HepG2 (cell line): ENCODE measurements at regions not wholly inside any gene's neighbourhood (a gene's known extent, or its start where the extent isn't known, plus 50 kb on each side); places are given as distances from the start of the nearest gene placed in this dataset.

Experiments
- ATAC-seq: fragments of 200-7000 bp; cut with Tn5 transposase; 3 replicates; pipeline ENCODE4 v1.9.1; 2020; ENCODE audit warnings: mild to moderate bottlenecking, moderate library complexity
- BruUV-seq: library from RNA; stranded (reverse); fragments of 400-500 nt; replicated peaks from 2 replicates; lab custom pipeline; 2021; lab: Mats Ljungman, UMichigan
- CTCF ChIA-PET: fragments of 300-600 bp; formaldehyde crosslinking; extraction: SDS; loops from one replicate; lab custom pipeline; 2021; ENCODE audit warnings: low total read pairs, inconsistent platforms, low intra/inter-chr PET ratio; lab: Yijun Ruan, JAX
- POLR2A ChIA-PET: fragments of 350-600 bp; sonication (Branson Sonifier 250); formaldehyde crosslinking; loops from one replicate; lab custom pipeline; 2020; ENCODE audit warnings: antibody characterized with exemption, inconsistent platforms; lab: Yijun Ruan, JAX
- DNase-seq: peaks from one replicate; pipeline ENCODE4 v3.0.0-alpha.2; 2015; ENCODE audit warnings: low spot score
- FAIRE-seq: peaks from 3 replicates; lab custom pipeline; 2011; peaks lifted over from hg19 to GRCh38; lab: Jason Lieb, UNC
- H2AFZ ChIP-seq: one replicate; pipeline ENCODE4 v1.6.1; 2011; ENCODE audit warnings: low read length, inconsistent platforms
- H3K27ac ChIP-seq: fragments of 300-600 bp; 3 replicates; pipeline ENCODE4 v1.8.0; 2011; ENCODE audit warnings: mixed run types, mild to moderate bottlenecking, mixed read lengths, low read length, inconsistent platforms; ENCODE audit not compliant: insufficient read depth; ENCODE audit errors: extremely low read length
- H3K27me3 ChIP-seq, 2 experiments: fragments of 200-600 bp in 1 of 2; 2 replicates in 1 of 2; 3 replicates in 1 of 2; pipeline versions ENCODE4 v1.6.0 to v1.8.0; 2011; ENCODE audit warnings: low read length in 2 of 2, mild to moderate bottlenecking in 2 of 2, moderate library complexity in 2 of 2, inconsistent platforms in 1 of 2; ENCODE audit not compliant: insufficient read depth in 2 of 2, control insufficient read depth in 1 of 2
- H3K36me3 ChIP-seq, 2 experiments: fragments of 200-600 bp in 1 of 2; replicated peaks in 1 of 2; 2 replicates in 1 of 2; 3 replicates in 1 of 2; pipeline versions ENCODE4 v1.5.1 to v1.8.0; 2011; ENCODE audit warnings: low read length in 2 of 2, inconsistent platforms in 1 of 2; ENCODE audit not compliant: insufficient read depth in 2 of 2, control insufficient read depth in 1 of 2
- H3K4me1 ChIP-seq: 2 replicates; pipeline ENCODE4 v1.5.1; 2012; ENCODE audit warnings: low read length, inconsistent platforms; ENCODE audit not compliant: insufficient read depth
- H3K4me2 ChIP-seq: 2 replicates; pipeline ENCODE4 v1.6.0; 2011; ENCODE audit warnings: low read depth, low read length, inconsistent platforms
- H3K4me3 ChIP-seq, 3 experiments: fragments of 200-600 bp in 1 of 3; sonication (generic), shearing (Covaris generic) in 1 of 3; replicated peaks in 1 of 3; 2 replicates each; pipeline ENCODE4 v1.5.1; 2011 to 2016; ENCODE audit warnings: low read length in 3 of 3, inconsistent platforms in 2 of 3, low read depth in 2 of 3, mild to moderate bottlenecking in 2 of 3, control low read depth in 1 of 3, mixed read lengths in 1 of 3; ENCODE audit not compliant: insufficient read depth in 1 of 3
- H3K79me2 ChIP-seq: one replicate; pipeline ENCODE4 v1.6.1; 2011; ENCODE audit warnings: low read length, inconsistent platforms; ENCODE audit not compliant: insufficient read depth
- H3K9ac ChIP-seq: 2 replicates; pipeline ENCODE4 v1.6.0; 2011; ENCODE audit warnings: mild to moderate bottlenecking, low read depth, low read length, inconsistent platforms; ENCODE audit not compliant: insufficient read depth
- H3K9me3 ChIP-seq: 2 replicates; pipeline ENCODE4 v1.5.1; 2012; ENCODE audit warnings: mild to moderate bottlenecking, low read length
- H4K20me1 ChIP-seq: 2 replicates; pipeline ENCODE4 v1.6.0; 2011; ENCODE audit warnings: inconsistent platforms, mild to moderate bottlenecking, low read length, moderate library complexity; ENCODE audit not compliant: insufficient read depth
- FOSL2 ChIP-seq: sonication (generic); formaldehyde crosslinking; IDR thresholded peaks from 2 replicates; pipeline ENCODE4 v1.4.0; 2020; ENCODE audit warnings: missing genetic modification reagents
- GTF3A ChIP-seq: sonication (generic); formaldehyde crosslinking; conservative IDR thresholded peaks from 2 replicates; pipeline ENCODE4 v1.4.0; 2020; ENCODE audit warnings: mild to moderate bottlenecking, missing genetic modification reagents
- HINFP ChIP-seq: sonication (generic); formaldehyde crosslinking; IDR thresholded peaks from 2 replicates; pipeline ENCODE4 v1.4.0; 2020; ENCODE audit warnings: low read depth, mild to moderate bottlenecking, missing genetic modification reagents
- HNRNPUL1 ChIP-seq: fragments of 200-400 bp; formaldehyde crosslinking; IDR thresholded peaks from 2 replicates; pipeline ENCODE4 v1.6.1; 2017; ENCODE audit warnings: low read depth, mild to moderate bottlenecking, low read length, moderate library complexity
- IRF1 ChIP-seq: sonication (generic); formaldehyde crosslinking; IDR thresholded peaks from 2 replicates; pipeline ENCODE4 v1.4.0; 2020; ENCODE audit warnings: low read depth, mild to moderate bottlenecking, missing genetic modification reagents
- MAFG ChIP-seq: sonication (generic); formaldehyde crosslinking; IDR thresholded peaks from 2 replicates; pipeline ENCODE4 v1.5.1; 2020; ENCODE audit warnings: mild to moderate bottlenecking, missing genetic modification reagents
- SMAD3 ChIP-seq: sonication (generic); formaldehyde crosslinking; IDR thresholded peaks from 2 replicates; pipeline ENCODE4 v1.4.0; 2020; ENCODE audit warnings: missing genetic modification reagents
- ZFP36L2 ChIP-seq: sonication (generic); formaldehyde crosslinking; IDR thresholded peaks from 2 replicates; pipeline ENCODE4 v1.4.0; 2020; ENCODE audit warnings: missing genetic modification reagents
- ZNF12 ChIP-seq: sonication (generic); formaldehyde crosslinking; IDR thresholded peaks from 2 replicates; pipeline ENCODE4 v1.5.0; 2020; ENCODE audit warnings: missing genetic modification reagents
- ZNF576 ChIP-seq: sonication (generic); formaldehyde crosslinking; IDR thresholded peaks from 2 replicates; pipeline ENCODE4 v1.4.0; 2020; ENCODE audit warnings: mild to moderate bottlenecking, missing genetic modification reagents
- ZZZ3 ChIP-seq: sonication (generic); formaldehyde crosslinking; IDR thresholded peaks from 2 replicates; pipeline ENCODE4 v1.4.0; 2020; ENCODE audit warnings: missing genetic modification reagents, mild to moderate bottlenecking, borderline replicate concordance
- WGBS: methylation state at CpG from one replicate; pipeline ENCODE4 v1.1.6; 2017; ENCODE audit warnings: low lambda C conversion rate; 5-methylcytosine and 5-hydroxymethylcytosine counted together
- in situ Hi-C: cut with HindIII; loops from 2 replicates; pipeline ENCODE4 v1.10.0; 2017; ENCODE audit warnings: low pct_unique_long_range_greater_than_20kb; ENCODE audit not compliant: extremely low pct_ligation_motif_present
- intact Hi-C: fragments of 100-400 bp; cut with micrococcal nuclease; formaldehyde crosslinking; loops from one replicate; pipeline ENCODE4 v1.10.0; 2022; ENCODE audit not compliant: unreplicated experiment
- TF ChIP-seq, protein P1 (sequence below): IDR thresholded peaks from 2 replicates; pipeline ENCODE4 v1.6.1; 2016; ENCODE audit warnings: control low read depth
- TF ChIP-seq, protein P2 (sequence below): sonication (generic); formaldehyde crosslinking; IDR thresholded peaks from 2 replicates; pipeline ENCODE4 v1.8.1; 2023; ENCODE audit warnings: mild to moderate bottlenecking, missing genetic modification reagents
- TF ChIP-seq, protein P3 (sequence below): sonication (generic); formaldehyde crosslinking; IDR thresholded peaks from 2 replicates; pipeline ENCODE4 v1.5.0; 2020; ENCODE audit warnings: missing genetic modification reagents, mild to moderate bottlenecking, borderline replicate concordance
- TF ChIP-seq, protein P4 (sequence below): sonication (generic); formaldehyde crosslinking; IDR thresholded peaks from 2 replicates; pipeline ENCODE4 v1.8.1; 2023; ENCODE audit warnings: mild to moderate bottlenecking, missing genetic modification reagents, borderline replicate concordance

GRCh38 chr2:187078297-187078696 lies 229.3 kb upstream of the ZSWIM2 start:
- Histone ChIP-seq H3K9ac (no peak overlapping the region), H3K79me2 (no peaks in the 10 kb centered on the region), H3K36me3 (no peaks in the 10 kb centered on the region), H2AFZ (no peak overlapping the region), H4K20me1 (no peaks in the 10 kb centered on the region), H3K4me3 (no peak overlapping the region), H3K4me2 (no peak overlapping the region), H3K4me1 (no peaks in the 10 kb centered on the region), H3K9me3 (no peaks in the 10 kb centered on the region), H3K27ac (no peak overlapping the region), H3K27me3 (no peaks in the 10 kb centered on the region; a peak in 1 of 5 replicates)
- DNase-seq (peak; percentile 23), ATAC-seq (peak; percentile 93), FAIRE-seq (no peak)
- ChIA-PET POLR2A (no interaction called here), CTCF (no interaction called here)
- WGBS: 4% methylated on average over 1 of the region's 1 CpG
- intact Hi-C loops: no loop called here
- TF ChIP-seq MAFG (CRISPR knock-in tag): no peak
- TF ChIP-seq FOSL2 (CRISPR knock-in tag): peak; percentile 89
- TF ChIP-seq HNRNPUL1: no peak
- TF ChIP-seq GTF3A (CRISPR knock-in tag): no peak
- TF ChIP-seq ZNF576: no peak
- TF ChIP-seq ZFP36L2 (CRISPR knock-in tag): no peak
- no peak for TF ChIP-seq ZZZ3
- BruUV-seq: no TSS peak
- in situ Hi-C loops: no loop called here

GRCh38 chr2:187075671-187076070 lies 226.7 kb upstream of the ZSWIM2 start:
- in situ Hi-C loops (no loop called here), intact Hi-C loops (no loop called here)
- H3K27ac ChIP-seq: no peak overlapping the region
- ATAC-seq (no peak), FAIRE-seq (no peak), DNase-seq (no peak)
- ChIA-PET CTCF (no interaction called here), POLR2A (no interaction called here)
- BruUV-seq: no TSS peak
- H3K9me3 ChIP-seq: no peaks in the 10 kb centered on the region
- H3K36me3 ChIP-seq: no peaks in the 10 kb centered on the region
- no peak overlapping the region for H3K9ac ChIP-seq
- no peaks in the 10 kb centered on the region for H4K20me1 ChIP-seq
- H2AFZ ChIP-seq: no peak overlapping the region
- H3K27me3 ChIP-seq: no peaks in the 10 kb centered on the region; a peak in 1 of 5 replicates
- no peak overlapping the region for H3K4me2 ChIP-seq
- no peak overlapping the region for H3K4me3 ChIP-seq
- H3K4me1 ChIP-seq: no peaks in the 10 kb centered on the region
- WGBS: 9% methylated on average over 4 of the region's 4 CpGs
- no peaks in the 10 kb centered on the region for H3K79me2 ChIP-seq
- TF ChIP-seq HINFP (CRISPR knock-in tag) (no peak), IRF1 (CRISPR knock-in tag) (no peak), ZNF12 (no peak), SMAD3 (CRISPR knock-in tag) (no peak)
- TF ChIP-seq, protein P1, sequence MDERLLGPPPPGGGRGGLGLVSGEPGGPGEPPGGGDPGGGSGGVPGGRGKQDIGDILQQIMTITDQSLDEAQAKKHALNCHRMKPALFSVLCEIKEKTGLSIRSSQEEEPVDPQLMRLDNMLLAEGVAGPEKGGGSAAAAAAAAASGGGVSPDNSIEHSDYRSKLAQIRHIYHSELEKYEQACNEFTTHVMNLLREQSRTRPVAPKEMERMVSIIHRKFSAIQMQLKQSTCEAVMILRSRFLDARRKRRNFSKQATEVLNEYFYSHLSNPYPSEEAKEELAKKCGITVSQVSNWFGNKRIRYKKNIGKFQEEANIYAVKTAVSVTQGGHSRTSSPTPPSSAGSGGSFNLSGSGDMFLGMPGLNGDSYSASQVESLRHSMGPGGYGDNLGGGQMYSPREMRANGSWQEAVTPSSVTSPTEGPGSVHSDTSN (CRISPR knock-in tag): no peak
- TF ChIP-seq, protein P2, sequence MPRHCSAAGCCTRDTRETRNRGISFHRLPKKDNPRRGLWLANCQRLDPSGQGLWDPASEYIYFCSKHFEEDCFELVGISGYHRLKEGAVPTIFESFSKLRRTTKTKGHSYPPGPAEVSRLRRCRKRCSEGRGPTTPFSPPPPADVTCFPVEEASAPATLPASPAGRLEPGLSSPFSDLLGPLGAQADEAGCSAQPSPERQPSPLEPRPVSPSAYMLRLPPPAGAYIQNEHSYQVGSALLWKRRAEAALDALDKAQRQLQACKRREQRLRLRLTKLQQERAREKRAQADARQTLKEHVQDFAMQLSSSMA (CRISPR knock-in tag): no peak
- TF ChIP-seq, protein P3, sequence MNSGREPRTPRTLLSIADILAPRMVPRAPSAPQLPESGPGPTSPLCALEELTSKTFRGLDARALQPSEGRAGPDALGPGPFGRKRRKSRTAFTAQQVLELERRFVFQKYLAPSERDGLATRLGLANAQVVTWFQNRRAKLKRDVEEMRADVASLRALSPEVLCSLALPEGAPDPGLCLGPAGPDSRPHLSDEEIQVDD (CRISPR knock-in tag): no peak
- TF ChIP-seq, protein P4, sequence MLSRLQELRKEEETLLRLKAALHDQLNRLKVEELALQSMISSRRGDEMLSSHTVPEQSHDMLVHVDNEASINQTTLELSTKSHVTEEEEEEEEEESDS (CRISPR knock-in tag): no peak
